Right lobe of liver (tissue), 4 donors: ENCODE measurements at regions not wholly inside any gene's neighbourhood (a gene's known extent, or its start where the extent isn't known, plus 50 kb on each side); places are given as distances from the start of the nearest gene placed in this dataset.

ENCODE experiments used
- CTCF ChIP-seq, 4 donors: fragments of 200-600 bp in 3 of 4; fragments of 450-650 bp in 1 of 4; IDR thresholded peaks; one replicate each; pipeline versions ENCODE4 v1.5.1 to v1.8.0; 2016 to 2022; ENCODE audit warnings: antibody characterized with exemption in 4 of 4, mild to moderate bottlenecking in 2 of 4
- POLR2A ChIP-seq: fragments of 450-650 bp; IDR thresholded peaks from one replicate; pipeline ENCODE4 v1.6.1; 2017; ENCODE audit warnings: antibody characterized with exemption, mild to moderate bottlenecking
- donor health status: DM: no; HTN: no; CAD: no.
- donor health status: DM: no; HTN: no; CAD: no.
- donor health status: DM: no; HTN: yes; CAD: no.

- TF ChIP-seq CTCF (IDR thresholded peaks at IDR 0.05) (peak; percentile 30 to 73 (median 46)), POLR2A (no peak)
Observed at GRCh38 chrX:131746491-131746968, 202.7 kb downstream of the OR13H1 start.
